HCT116 (cell line): ENCODE measurements at regions not wholly inside any gene's neighbourhood (a gene's known extent, or its start where the extent isn't known, plus 50 kb on each side); places are given as distances from the start of the nearest gene placed in this dataset.

Experiments
- ATAC-seq: fragments of 200-7000 bp; cut with Tn5 transposase; 2 replicates; pipeline ENCODE4 v1.9.1; 2020; ENCODE audit warnings: mild to moderate bottlenecking, moderate library complexity
- BruUV-seq: library from RNA; stranded (reverse); fragments of 400-500 nt; replicated peaks from 2 replicates; lab custom pipeline; 2021; lab: Mats Ljungman, UMichigan
- CTCF ChIA-PET: fragments of 300-600 bp; sonication (Branson Sonifier 250); formaldehyde crosslinking; loops from one replicate; lab custom pipeline; 2021; ENCODE audit warnings: antibody characterized with exemption; lab: Charles Lee
- POLR2A ChIA-PET: fragments of 300-600, 350-600 bp; sonication (Branson Sonifier 250); formaldehyde crosslinking; loops from one replicate; lab custom pipeline; 2021; ENCODE audit warnings: antibody characterized with exemption; lab: Charles Lee
- RAD21 ChIA-PET, 2 experiments: fragments of 300-600 bp; sonication (Branson Sonifier 250); formaldehyde crosslinking; loops; one replicate each; lab custom pipeline; 2023; ENCODE audit warnings: low total read pairs in 2 of 2; ENCODE audit not compliant: uncharacterized antibody in 2 of 2, unreplicated experiment in 2 of 2, low non-redundant PET in 1 of 2; lab: Charles Lee
- DNase-seq: peaks from one replicate; pipeline ENCODE4 v3.0.0-alpha.2; 2010; ENCODE audit warnings: low read depth, low spot score
- H2AFZ ChIP-seq: fragments of 200-600 bp; shearing (Covaris generic), sonication (generic); 2 replicates; pipeline ENCODE4 v1.6.1; 2017; ENCODE audit warnings: low read depth, mixed run types, mixed read lengths, antibody characterized with exemption, low read length; ENCODE audit not compliant: poor library complexity, severe bottlenecking
- H3K27ac ChIP-seq: 2 replicates; pipeline ENCODE4 v1.5.1; 2012; ENCODE audit warnings: low read depth, low read length
- H3K27me3 ChIP-seq: fragments of 200-600 bp; sonication (generic); 2 replicates; pipeline ENCODE4 v1.6.1; 2016; ENCODE audit warnings: mixed run types, low read length, mixed read lengths; ENCODE audit not compliant: insufficient read depth
- H3K36me3 ChIP-seq, 2 experiments: fragments of 200-500 bp in 1 of 2; fragments of 200-600 bp in 1 of 2; sonication (Bioruptor generic) in 1 of 2; sonication (generic) in 1 of 2; 2 replicates each; pipeline versions ENCODE4 v1.5.1 to v1.6.1; 2014 to 2016; ENCODE audit warnings: low read length in 2 of 2, inconsistent platforms in 1 of 2, mixed read lengths in 1 of 2, mixed run types in 1 of 2; ENCODE audit not compliant: insufficient read depth in 2 of 2, control insufficient read depth in 1 of 2
- H3K4me1 ChIP-seq, 2 experiments: fragments of 200-600 bp in 1 of 2; sonication (generic) in 1 of 2; 2 replicates each; pipeline versions ENCODE4 v1.5.1 to v1.6.1; 2012 to 2017; ENCODE audit warnings: low read length in 2 of 2, inconsistent platforms in 1 of 2, mild to moderate bottlenecking in 1 of 2, mixed read lengths in 1 of 2, mixed run types in 1 of 2, moderate library complexity in 1 of 2; ENCODE audit not compliant: insufficient read depth in 2 of 2, control insufficient read depth in 1 of 2
- H3K4me2 ChIP-seq: fragments of 200-600 bp; sonication (generic); 2 replicates; pipeline ENCODE4 v1.6.1; 2017; ENCODE audit warnings: mixed run types, low read length, mixed read lengths
- H3K4me3 ChIP-seq, 2 experiments: fragments of 200-600 bp in 1 of 2; sonication (generic) in 1 of 2; replicated peaks in 1 of 2; 2 replicates each; pipeline ENCODE4 v1.5.1; 2011 to 2016; ENCODE audit warnings: low read length in 2 of 2, control low read depth in 1 of 2, low read depth in 1 of 2, mild to moderate bottlenecking in 1 of 2, mixed read lengths in 1 of 2, mixed run types in 1 of 2
- H3K79me2 ChIP-seq: fragments of 200-600 bp; sonication (generic); 2 replicates; pipeline ENCODE4 v1.6.1; 2017; ENCODE audit warnings: mild to moderate bottlenecking, mixed run types, low read length, moderate library complexity, mixed read lengths; ENCODE audit not compliant: insufficient read depth
- H3K9ac ChIP-seq: fragments of 200-600 bp; sonication (generic); 2 replicates; pipeline ENCODE4 v1.6.1; 2016; ENCODE audit warnings: low read length, mixed read lengths
- H3K9me2 ChIP-seq: fragments of 200-600 bp; sonication (generic), shearing (Covaris generic); 2 replicates; pipeline ENCODE4 v1.6.1; 2017; ENCODE audit warnings: mixed run types, mild to moderate bottlenecking, moderate library complexity; ENCODE audit not compliant: insufficient read depth
- H3K9me3 ChIP-seq, 2 experiments: fragments of 200-500 bp in 1 of 2; fragments of 200-600 bp in 1 of 2; sonication (Bioruptor generic) in 1 of 2; sonication (generic) in 1 of 2; 2 replicates each; pipeline ENCODE4 v1.6.1; 2014 to 2017; ENCODE audit warnings: low read length in 2 of 2, mixed read lengths in 2 of 2, inconsistent platforms in 1 of 2, low read depth in 1 of 2, mild to moderate bottlenecking in 1 of 2, mixed run types in 1 of 2, moderate library complexity in 1 of 2; ENCODE audit not compliant: control insufficient read depth in 1 of 2, insufficient read depth in 1 of 2
- H4K20me1 ChIP-seq: fragments of 200-600 bp; sonication (generic), shearing (Covaris generic); 2 replicates; pipeline ENCODE4 v1.6.1; 2017; ENCODE audit warnings: mixed run types, mild to moderate bottlenecking, moderate library complexity; ENCODE audit not compliant: insufficient read depth
- CBX3 ChIP-seq: IDR thresholded peaks from 2 replicates; pipeline ENCODE4 v1.6.1; 2012; ENCODE audit warnings: low read depth
- CEBPB ChIP-seq: IDR thresholded peaks from 2 replicates; pipeline ENCODE4 v1.6.1; 2012; ENCODE audit warnings: low read depth
- EGR1 ChIP-seq: IDR thresholded peaks from 2 replicates; pipeline ENCODE4 v1.6.1; 2012; ENCODE audit warnings: low read depth
- EZH2 ChIP-seq: fragments of 200-600 bp; sonication (generic); IDR thresholded peaks from 2 replicates; pipeline ENCODE4 v1.6.1; 2017; ENCODE audit warnings: antibody characterized with exemption, mixed run types
- EZH2phosphoT487 ChIP-seq: fragments of 200-600 bp; IDR thresholded peaks from 2 replicates; pipeline ENCODE4 v1.6.1; 2018; ENCODE audit warnings: antibody characterized with exemption, borderline replicate concordance
- RAD21 ChIP-seq: IDR thresholded peaks from 2 replicates; pipeline ENCODE4 v1.6.1; 2012; ENCODE audit warnings: low read depth, mild to moderate bottlenecking
- SIN3A ChIP-seq: IDR thresholded peaks from 2 replicates; pipeline ENCODE4 v1.6.1; 2012; ENCODE audit warnings: low read depth
- TCF7L2 ChIP-seq: IDR thresholded peaks from 2 replicates; pipeline ENCODE4 v1.7.0; 2011; ENCODE audit warnings: borderline replicate concordance, inconsistent platforms; ENCODE audit not compliant: insufficient read depth, insufficient read length; ENCODE audit errors: extremely low read depth
- YY1 ChIP-seq: IDR thresholded peaks from 2 replicates; pipeline ENCODE4 v1.6.1; 2011; ENCODE audit warnings: low read length, low read depth, moderate library complexity, mild to moderate bottlenecking; ENCODE audit not compliant: insufficient replicate concordance; ENCODE audit errors: extremely low read depth
- ZFX ChIP-seq: fragments of 450-650 bp; IDR thresholded peaks from 2 replicates; pipeline ENCODE4 v1.6.1; 2017
- intact Hi-C: fragments of 100-400 bp; cut with micrococcal nuclease; formaldehyde crosslinking; loops from 2 replicates; pipeline ENCODE4 v1.10.0; 2022
- TF ChIP-seq, protein P1 (sequence below), 3 experiments: fragments of 200-600 bp in 1 of 3; sonication (generic) in 1 of 3; IDR thresholded peaks in 2 of 3; conservative IDR thresholded peaks in 1 of 3; 2 replicates each; pipeline ENCODE4 v1.5.1; 2012 to 2017; ENCODE audit warnings: low read depth in 2 of 3, low read length in 2 of 3, antibody characterized with exemption in 1 of 3, borderline replicate concordance in 1 of 3, control low read depth in 1 of 3, mild to moderate bottlenecking in 1 of 3, mixed read lengths in 1 of 3, mixed run types in 1 of 3, moderate library complexity in 1 of 3; ENCODE audit not compliant: insufficient read depth in 1 of 3

DNA sequence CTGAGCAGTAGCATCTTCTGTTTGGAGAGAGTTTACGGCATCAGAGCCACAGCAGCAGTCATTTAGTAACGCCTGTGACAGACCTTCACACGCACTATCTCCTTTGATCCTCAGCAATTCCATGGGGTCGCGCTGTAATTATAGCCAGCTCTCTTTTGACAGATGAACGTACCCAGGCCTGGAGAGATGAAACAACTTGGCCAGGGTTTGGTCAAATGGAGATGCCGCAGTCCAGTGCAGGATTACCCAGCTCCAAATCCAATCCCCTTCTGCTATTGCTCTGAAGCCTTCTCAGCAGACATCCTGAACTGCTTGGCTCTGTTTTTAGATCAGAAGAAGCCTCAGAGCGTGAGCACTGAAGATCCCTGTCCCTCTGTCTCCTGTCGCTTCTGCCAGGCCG is 83.9 kb downstream of the SOX9 start:
- H3K9me3 ChIP-seq, result no peaks in the 10 kb centered on the region
- no peaks in the 10 kb centered on the region for H3K36me3 ChIP-seq
- no peak overlapping the region for H2AFZ ChIP-seq
- DNase-seq, result no peak
- no peak overlapping the region for H3K4me3 ChIP-seq
- TF ChIP-seq EZH2 (no peak), ZFX (no peak), CEBPB (no peak), SIN3A (no peak), TCF7L2 (no peak), CBX3 (no peak), RAD21 (no peak), YY1 (no peak), EGR1 (no peak), EZH2phosphoT487 (no peak)
- TF ChIP-seq, protein P1, sequence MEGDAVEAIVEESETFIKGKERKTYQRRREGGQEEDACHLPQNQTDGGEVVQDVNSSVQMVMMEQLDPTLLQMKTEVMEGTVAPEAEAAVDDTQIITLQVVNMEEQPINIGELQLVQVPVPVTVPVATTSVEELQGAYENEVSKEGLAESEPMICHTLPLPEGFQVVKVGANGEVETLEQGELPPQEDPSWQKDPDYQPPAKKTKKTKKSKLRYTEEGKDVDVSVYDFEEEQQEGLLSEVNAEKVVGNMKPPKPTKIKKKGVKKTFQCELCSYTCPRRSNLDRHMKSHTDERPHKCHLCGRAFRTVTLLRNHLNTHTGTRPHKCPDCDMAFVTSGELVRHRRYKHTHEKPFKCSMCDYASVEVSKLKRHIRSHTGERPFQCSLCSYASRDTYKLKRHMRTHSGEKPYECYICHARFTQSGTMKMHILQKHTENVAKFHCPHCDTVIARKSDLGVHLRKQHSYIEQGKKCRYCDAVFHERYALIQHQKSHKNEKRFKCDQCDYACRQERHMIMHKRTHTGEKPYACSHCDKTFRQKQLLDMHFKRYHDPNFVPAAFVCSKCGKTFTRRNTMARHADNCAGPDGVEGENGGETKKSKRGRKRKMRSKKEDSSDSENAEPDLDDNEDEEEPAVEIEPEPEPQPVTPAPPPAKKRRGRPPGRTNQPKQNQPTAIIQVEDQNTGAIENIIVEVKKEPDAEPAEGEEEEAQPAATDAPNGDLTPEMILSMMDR (IDR thresholded peaks at IDR 0.05 in 2 of 3, conservative IDR thresholded peaks at IDR 0.05 in 1 of 3; ENCODE audit: borderline replicate concordance in 1 of 3, insufficient read depth in 1 of 3, low read depth in 2 of 3, low read length in 2 of 3), result no peak
- no peaks in the 10 kb centered on the region for H3K4me1 ChIP-seq
- H3K27me3 ChIP-seq, result peaks cover 4% of the 10 kb centered on the region; the same call in 1 of the 2 replicates
- H4K20me1 ChIP-seq, result no peaks in the 10 kb centered on the region
- H3K9me2 ChIP-seq, result peaks cover 6% of the 10 kb centered on the region; the same call in 1 of the 2 replicates
- no peaks in the 10 kb centered on the region for H3K79me2 ChIP-seq
- BruUV-seq, result no TSS peak
- intact Hi-C loops, result no loop called here
- no peak overlapping the region for H3K4me2 ChIP-seq
- ChIA-PET CTCF (no interaction called here), RAD21 (no interaction called here), POLR2A (no interaction called here)
- no peak for ATAC-seq
- no peak overlapping the region for H3K9ac ChIP-seq
- H3K27ac ChIP-seq, result no peak overlapping the region
